H9 (cell line): ENCODE measurements at regions not wholly inside any gene's neighbourhood (a gene's known extent, or its start where the extent isn't known, plus 50 kb on each side); places are given as distances from the start of the nearest gene placed in this dataset.

ENCODE experiments used
- DNase-seq: peaks from one replicate; pipeline ENCODE4 v3.0.0-alpha.2; 2017
- H2AFZ ChIP-seq: one replicate; pipeline ENCODE4 v1.6.1; 2013; ENCODE audit warnings: mild to moderate bottlenecking, low read length, control low read depth, moderate library complexity
- H2AK5ac ChIP-seq: 2 replicates; pipeline ENCODE4 v1.6.1; 2013; ENCODE audit warnings: low read length, control low read depth, mixed read lengths; ENCODE audit not compliant: insufficient read length
- H2BK120ac ChIP-seq: one replicate; pipeline ENCODE4 v1.6.1; 2013; ENCODE audit warnings: low read depth, mild to moderate bottlenecking, low read length, control low read depth, inconsistent platforms; ENCODE audit not compliant: poor library complexity, severe bottlenecking
- H2BK12ac ChIP-seq: 2 replicates; pipeline ENCODE4 v1.6.1; 2013; ENCODE audit warnings: low read length, control low read depth, mixed read lengths, low read depth; ENCODE audit not compliant: insufficient read length
- H2BK15ac ChIP-seq: 2 replicates; pipeline ENCODE4 v1.6.1; 2013; ENCODE audit warnings: low read depth, low read length, control low read depth
- H2BK20ac ChIP-seq: one replicate; pipeline ENCODE4 v1.6.1; 2013; ENCODE audit warnings: low read depth, mild to moderate bottlenecking, low read length, control low read depth, inconsistent platforms; ENCODE audit not compliant: poor library complexity, severe bottlenecking
- H2BK5ac ChIP-seq: 2 replicates; pipeline ENCODE4 v1.6.1; 2013; ENCODE audit warnings: low read length, control low read depth, mixed read lengths; ENCODE audit not compliant: insufficient read length
- H3K14ac ChIP-seq: 2 replicates; pipeline ENCODE4 v1.6.1; 2013; ENCODE audit warnings: low read length, control low read depth; ENCODE audit not compliant: insufficient read depth
- H3K18ac ChIP-seq: 2 replicates; pipeline ENCODE4 v1.6.1; 2013; ENCODE audit warnings: low read depth, mild to moderate bottlenecking, mixed read lengths, low read length, control low read depth; ENCODE audit not compliant: insufficient read length
- H3K23ac ChIP-seq: 2 replicates; pipeline ENCODE4 v1.6.1; 2013; ENCODE audit warnings: low read length, control low read depth, mixed read lengths, low read depth; ENCODE audit not compliant: insufficient read length
- H3K23me2 ChIP-seq: 2 replicates; pipeline ENCODE4 v1.6.1; 2013; ENCODE audit warnings: low read depth, mild to moderate bottlenecking, mixed read lengths, low read length, control low read depth; ENCODE audit not compliant: insufficient read length, poor library complexity, severe bottlenecking
- H3K27ac ChIP-seq: 2 replicates; pipeline ENCODE4 v1.5.1; 2013; ENCODE audit warnings: low read length, control low read depth, mixed read lengths, low read depth; ENCODE audit not compliant: insufficient read length
- H3K27me3 ChIP-seq: 2 replicates; pipeline ENCODE4 v1.6.1; 2013; ENCODE audit warnings: low read length, control low read depth, inconsistent platforms; ENCODE audit not compliant: insufficient read depth
- H3K4ac ChIP-seq: 2 replicates; pipeline ENCODE4 v1.6.1; 2013; ENCODE audit warnings: low read depth, mild to moderate bottlenecking, control low read depth, inconsistent platforms, low read length, moderate library complexity
- H3K4me1 ChIP-seq: 2 replicates; pipeline ENCODE4 v1.6.1; 2013; ENCODE audit warnings: low read length, control low read depth, inconsistent platforms; ENCODE audit not compliant: insufficient read depth
- H3K4me2 ChIP-seq: 2 replicates; pipeline ENCODE4 v1.6.1; 2013; ENCODE audit warnings: low read length, control low read depth, mixed read lengths; ENCODE audit not compliant: insufficient read length, insufficient read depth
- H3K56ac ChIP-seq: 2 replicates; pipeline ENCODE4 v1.6.1; 2013; ENCODE audit warnings: low read depth, mild to moderate bottlenecking, mixed read lengths, low read length, control low read depth; ENCODE audit not compliant: insufficient read length
- H3K79me1 ChIP-seq: 2 replicates; pipeline ENCODE4 v1.6.1; 2013; ENCODE audit warnings: low read depth, mild to moderate bottlenecking, moderate library complexity, low read length, control low read depth, inconsistent platforms; ENCODE audit not compliant: insufficient read depth, poor library complexity, severe bottlenecking
- H3K79me2 ChIP-seq: 2 replicates; pipeline ENCODE4 v1.6.1; 2013; ENCODE audit warnings: low read length, control low read depth, inconsistent platforms; ENCODE audit not compliant: insufficient read depth
- H3K9ac ChIP-seq: 2 replicates; pipeline ENCODE4 v1.6.1; 2013; ENCODE audit warnings: low read length, control low read depth, mixed read lengths; ENCODE audit not compliant: insufficient read length; ENCODE audit errors: extremely low read depth
- H3K9me3 ChIP-seq: one replicate; pipeline ENCODE4 v1.6.1; 2013; ENCODE audit warnings: low read depth, low read length, inconsistent platforms; ENCODE audit not compliant: control insufficient read depth
- H3T11ph ChIP-seq: one replicate; pipeline ENCODE4 v1.6.1; 2013; ENCODE audit warnings: mild to moderate bottlenecking, low read length, control low read depth, inconsistent platforms
- H4K20me1 ChIP-seq: one replicate; pipeline ENCODE4 v1.6.1; 2013; ENCODE audit not compliant: control insufficient read depth, insufficient read length, insufficient read depth
- H4K5ac ChIP-seq: 2 replicates; pipeline ENCODE4 v1.6.1; 2013; ENCODE audit warnings: low read depth, mild to moderate bottlenecking, mixed read lengths, low read length, control low read depth; ENCODE audit not compliant: insufficient read length
- H4K8ac ChIP-seq: replicated peaks from 2 replicates; pipeline ENCODE4 v1.6.1; 2013; ENCODE audit warnings: low read length, control low read depth, mixed read lengths, low read depth; ENCODE audit not compliant: insufficient read length
- H4K91ac ChIP-seq: 2 replicates; pipeline ENCODE4 v1.6.1; 2013; ENCODE audit warnings: low read depth, mild to moderate bottlenecking, moderate library complexity, mixed read lengths, low read length, control low read depth; ENCODE audit not compliant: insufficient read length
- H3K27ac Mint-ChIP-seq, 3 experiments: 2 replicates in 2 of 3; 3 replicates in 1 of 3; pipeline ENCODE4 v1.8.0; 2020 to 2021; ENCODE audit warnings: mixed read lengths in 3 of 3, mild to moderate bottlenecking in 1 of 3, moderate library complexity in 1 of 3
- H3K27me3 Mint-ChIP-seq: 2 replicates; pipeline ENCODE4 v1.8.0; 2021; ENCODE audit warnings: low read depth, mild to moderate bottlenecking, moderate library complexity, mixed read lengths
- H3K36me3 Mint-ChIP-seq, 3 experiments: 2 replicates in 2 of 3; 3 replicates in 1 of 3; pipeline ENCODE4 v1.8.0; 2020 to 2021; ENCODE audit warnings: low read depth in 3 of 3, mixed read lengths in 3 of 3; ENCODE audit not compliant: insufficient read depth in 1 of 3
- H3K4me1 Mint-ChIP-seq, 2 experiments: 2 replicates each; pipeline ENCODE4 v1.8.0; 2020; ENCODE audit warnings: mixed read lengths in 2 of 2
- H3K4me3 Mint-ChIP-seq, 2 experiments: 2 replicates in 1 of 2; 3 replicates in 1 of 2; pipeline ENCODE4 v1.8.0; 2020 to 2021; ENCODE audit warnings: mild to moderate bottlenecking in 2 of 2, mixed read lengths in 2 of 2, moderate library complexity in 1 of 2
- H3K9me3 Mint-ChIP-seq, 2 experiments: 2 replicates in 1 of 2; 3 replicates in 1 of 2; pipeline ENCODE4 v1.8.0; 2020; ENCODE audit warnings: mild to moderate bottlenecking in 2 of 2, mixed read lengths in 2 of 2, moderate library complexity in 1 of 2
- CTCF ChIP-seq: fragments of 200-600 bp; sonication (generic); conservative IDR thresholded peaks from 3 replicates; pipeline ENCODE4 v1.8.0; 2021; ENCODE audit warnings: antibody characterized with exemption, mild to moderate bottlenecking
- WGBS: extraction: QIAGEN DNeasy Blood & Tissue Kit; methylation state at CpG from one replicate; pipeline ENCODE4 v1.1.7; 2013; ENCODE audit warnings: missing lambda C conversion rate, low lambda C conversion rate, mixed read lengths; ENCODE audit not compliant: insufficient read length; ENCODE audit errors: extremely low coverage; 5-methylcytosine and 5-hydroxymethylcytosine counted together

GRCh38 chr13:72230131-72230530 lies 363.1 kb upstream of the DACH1 start:
- Histone ChIP-seq H3K56ac (no peak overlapping the region), H3K9ac (no peak overlapping the region), H4K5ac (no peak overlapping the region), H2BK20ac (no peak overlapping the region), H4K91ac (no peak overlapping the region), H3K4me2 (no peak overlapping the region), H4K20me1 (no peaks in the 10 kb centered on the region), H3K14ac (no peak overlapping the region), H2BK12ac (no peak overlapping the region), H3K79me2 (no peaks in the 10 kb centered on the region), H3K9me3 (no peaks in the 10 kb centered on the region), H3K27ac (no peak overlapping the region), H3K4ac (no peak overlapping the region), H3K23ac (no peak overlapping the region), H3K79me1 (no peaks in the 10 kb centered on the region), H2AFZ (no peak overlapping the region), H2BK5ac (no peak overlapping the region), H4K8ac (no peak overlapping the region), H3K23me2 (no peaks in the 10 kb centered on the region), H2BK120ac (no peak overlapping the region), H2AK5ac (no peak overlapping the region), H3K4me1 (no peaks in the 10 kb centered on the region), H3K18ac (no peak overlapping the region), H3T11ph (no peak overlapping the region), H3K27me3 (no peaks in the 10 kb centered on the region), H2BK15ac (no peak overlapping the region)
- Mint-ChIP-seq H3K27me3 (no peaks in the 10 kb centered on the region), H3K4me3 (no peak overlapping the region), H3K4me1 (no peaks in the 10 kb centered on the region), H3K27ac (no peak overlapping the region), H3K9me3 (peaks cover 0 to 2% of the 10 kb centered on the region in 2 experiments; a peak in 2 of 5 replicates), H3K36me3 (no peaks in the 10 kb centered on the region)
- no peak for DNase-seq
- TF ChIP-seq CTCF, result no peak
- WGBS, result no CpG with 5 or more reads among the region's 3 CpGs
